ENCODE measurements at regions not wholly inside any gene's neighbourhood (a gene's known extent, or its start where the extent isn't known, plus 50 kb on each side); places are given as distances from the start of the nearest gene placed in this dataset.

GRCh38 chr6:88456221-88456859, 290.2 kb upstream of the CNR1 start:
- no peak for TF ChIP-seq POLR2AphosphoS5 (IDR thresholded peaks at IDR 0.05; ENCODE audit: borderline replicate concordance, low read depth, low read length)
- no peak for TF ChIP-seq EZH2 (IDR thresholded peaks at IDR 0.05)
- no peak for TF ChIP-seq FOXP2 (optimal IDR thresholded peaks at IDR 0.05; ENCODE audit: control extremely low read depth, extremely low read length, insufficient read depth)
